Caco-2 (cell line): ENCODE measurements at regions not wholly inside any gene's neighbourhood (a gene's known extent, or its start where the extent isn't known, plus 50 kb on each side); places are given as distances from the start of the nearest gene placed in this dataset.

ENCODE experiments used
- BruUV-seq: library from RNA; stranded (reverse); fragments of 400-500 nt; replicated peaks from 2 replicates; lab custom pipeline; 2021; lab: Mats Ljungman, UMichigan
- CTCF ChIA-PET: fragments of 300-600 bp; sonication (Branson Sonifier 250); formaldehyde crosslinking; loops from one replicate; lab custom pipeline; 2022; ENCODE audit warnings: antibody characterized with exemption; lab: Charles Lee
- POLR2A ChIA-PET: fragments of 300-600 bp; sonication (Branson Sonifier 250); formaldehyde crosslinking; loops from one replicate; lab custom pipeline; 2022; ENCODE audit warnings: antibody characterized with exemption; lab: Charles Lee
- DNase-seq, 2 experiments: peaks; one replicate each; pipeline versions ENCODE4 v3.0.0 to v3.0.0-alpha.2; 2020 to 2022
- H3K27me3 ChIP-seq: replicated peaks from 2 replicates; pipeline ENCODE4 v1.6.0; 2011; ENCODE audit warnings: low read length; ENCODE audit not compliant: control insufficient read depth, insufficient read depth
- H3K36me3 ChIP-seq: 2 replicates; pipeline ENCODE4 v1.5.1; 2011; ENCODE audit warnings: low read length; ENCODE audit not compliant: control insufficient read depth, insufficient read depth
- H3K4me1 ChIP-seq: fragments of 250-450 bp; sonication (Bioruptor Pico); 2 replicates; pipeline ENCODE4 v1.5.1; 2020; ENCODE audit warnings: mild to moderate bottlenecking
- H3K4me3 ChIP-seq: 2 replicates; pipeline ENCODE4 v1.5.1; 2011; ENCODE audit warnings: low read depth, mild to moderate bottlenecking, control low read depth, low read length
- H3K9me3 ChIP-seq: fragments of 250-450 bp; sonication (Bioruptor Pico); 2 replicates; pipeline ENCODE4 v1.5.1; 2020; ENCODE audit warnings: mild to moderate bottlenecking, moderate library complexity
- H3K27ac Mint-ChIP-seq: one replicate; pipeline ENCODE4 v1.8.0; 2022; ENCODE audit warnings: mixed read lengths; ENCODE audit not compliant: unreplicated experiment
- H3K27me3 Mint-ChIP-seq: one replicate; pipeline ENCODE4 v1.8.0; 2022; ENCODE audit warnings: mixed read lengths; ENCODE audit not compliant: insufficient read depth, unreplicated experiment
- H3K36me3 Mint-ChIP-seq: one replicate; pipeline ENCODE4 v1.8.0; 2022; ENCODE audit warnings: mild to moderate bottlenecking, mixed read lengths; ENCODE audit not compliant: insufficient read depth, unreplicated experiment
- H3K4me1 Mint-ChIP-seq: one replicate; pipeline ENCODE4 v1.8.0; 2022; ENCODE audit warnings: low read depth, mixed read lengths; ENCODE audit not compliant: unreplicated experiment
- H3K4me3 Mint-ChIP-seq: one replicate; pipeline ENCODE4 v1.8.0; 2022; ENCODE audit warnings: mild to moderate bottlenecking, moderate library complexity, mixed read lengths; ENCODE audit not compliant: unreplicated experiment
- H3K9me3 Mint-ChIP-seq: one replicate; pipeline ENCODE4 v1.8.0; 2022; ENCODE audit warnings: mixed read lengths; ENCODE audit not compliant: unreplicated experiment
- intact Hi-C: fragments of 100-400 bp; cut with micrococcal nuclease; formaldehyde crosslinking; loops from one replicate; pipeline ENCODE4 v1.10.0; 2022; ENCODE audit not compliant: unreplicated experiment
- TF ChIP-seq, protein P1 (sequence below), 2 experiments: fragments of 200-600 bp in 1 of 2; IDR thresholded peaks; 1 replicate in 1 of 2; 2 replicates in 1 of 2; pipeline versions ENCODE4 v1.5.1 to v1.8.0; 2011 to 2022; ENCODE audit warnings: antibody characterized with exemption in 1 of 2, control low read depth in 1 of 2, inconsistent platforms in 1 of 2, low read depth in 1 of 2, low read length in 1 of 2, mild to moderate bottlenecking in 1 of 2, moderate library complexity in 1 of 2; ENCODE audit not compliant: insufficient read depth in 1 of 2, severe bottlenecking in 1 of 2, unreplicated experiment in 1 of 2

DNA sequence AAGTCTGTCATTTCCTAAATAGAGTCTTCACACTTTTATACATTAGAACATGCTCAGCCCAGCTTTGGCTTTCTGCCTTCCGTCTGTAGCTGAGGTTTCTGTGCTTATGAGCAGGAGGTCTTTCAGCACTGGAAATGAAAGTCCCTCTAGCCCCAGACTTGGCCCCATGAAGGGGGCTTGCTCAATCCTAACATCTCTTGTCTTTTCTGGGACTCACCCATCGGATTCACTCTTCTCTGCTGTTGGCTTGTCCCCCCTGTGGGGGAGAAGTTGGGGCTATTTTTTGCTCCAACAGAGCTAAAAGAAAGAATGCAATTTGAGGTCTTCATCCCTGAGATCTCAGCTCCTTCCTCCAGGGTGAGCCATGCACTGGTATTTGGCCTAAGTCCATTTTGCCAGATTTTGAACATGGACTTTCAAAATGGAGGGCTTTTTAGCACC is 177.7 kb downstream of the MRPL14 start:
- Mint-ChIP-seq H3K27ac (no peak overlapping the region), H3K36me3 (no peaks in the 10 kb centered on the region), H3K9me3 (peaks cover 10% of the 10 kb centered on the region), H3K4me1 (no peaks in the 10 kb centered on the region), H3K4me3 (no peak overlapping the region), H3K27me3 (no peaks in the 10 kb centered on the region)
- Histone ChIP-seq H3K4me3 (no peak overlapping the region), H3K27me3 (no peaks in the 10 kb centered on the region), H3K9me3 (no peaks in the 10 kb centered on the region), H3K36me3 (no peaks in the 10 kb centered on the region), H3K4me1 (peaks cover 3% of the 10 kb centered on the region; the same call in 1 of the 2 replicates)
- TF ChIP-seq, protein P1, sequence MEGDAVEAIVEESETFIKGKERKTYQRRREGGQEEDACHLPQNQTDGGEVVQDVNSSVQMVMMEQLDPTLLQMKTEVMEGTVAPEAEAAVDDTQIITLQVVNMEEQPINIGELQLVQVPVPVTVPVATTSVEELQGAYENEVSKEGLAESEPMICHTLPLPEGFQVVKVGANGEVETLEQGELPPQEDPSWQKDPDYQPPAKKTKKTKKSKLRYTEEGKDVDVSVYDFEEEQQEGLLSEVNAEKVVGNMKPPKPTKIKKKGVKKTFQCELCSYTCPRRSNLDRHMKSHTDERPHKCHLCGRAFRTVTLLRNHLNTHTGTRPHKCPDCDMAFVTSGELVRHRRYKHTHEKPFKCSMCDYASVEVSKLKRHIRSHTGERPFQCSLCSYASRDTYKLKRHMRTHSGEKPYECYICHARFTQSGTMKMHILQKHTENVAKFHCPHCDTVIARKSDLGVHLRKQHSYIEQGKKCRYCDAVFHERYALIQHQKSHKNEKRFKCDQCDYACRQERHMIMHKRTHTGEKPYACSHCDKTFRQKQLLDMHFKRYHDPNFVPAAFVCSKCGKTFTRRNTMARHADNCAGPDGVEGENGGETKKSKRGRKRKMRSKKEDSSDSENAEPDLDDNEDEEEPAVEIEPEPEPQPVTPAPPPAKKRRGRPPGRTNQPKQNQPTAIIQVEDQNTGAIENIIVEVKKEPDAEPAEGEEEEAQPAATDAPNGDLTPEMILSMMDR (IDR thresholded peaks at IDR 0.05; ENCODE audit: insufficient read depth in 1 of 2, low read depth in 1 of 2, low read length in 1 of 2, severe bottlenecking in 1 of 2, unreplicated experiment in 1 of 2) = no peak
- POLR2A ChIA-PET = interaction anchor here (1.6 kb wide), 1 partner anchor 23 kb away, joined by 4 read pairs; no protein-coding TSS in a partner anchor
- CTCF ChIA-PET = interaction anchor here (1.4 to 2.3 kb wide), 2 partner anchors 22 to 130 kb away, joined by 3 to 9 read pairs; no protein-coding TSS in a partner anchor
- no peak for DNase-seq
- BruUV-seq = no TSS peak
- intact Hi-C loops = no loop called here

DNA sequence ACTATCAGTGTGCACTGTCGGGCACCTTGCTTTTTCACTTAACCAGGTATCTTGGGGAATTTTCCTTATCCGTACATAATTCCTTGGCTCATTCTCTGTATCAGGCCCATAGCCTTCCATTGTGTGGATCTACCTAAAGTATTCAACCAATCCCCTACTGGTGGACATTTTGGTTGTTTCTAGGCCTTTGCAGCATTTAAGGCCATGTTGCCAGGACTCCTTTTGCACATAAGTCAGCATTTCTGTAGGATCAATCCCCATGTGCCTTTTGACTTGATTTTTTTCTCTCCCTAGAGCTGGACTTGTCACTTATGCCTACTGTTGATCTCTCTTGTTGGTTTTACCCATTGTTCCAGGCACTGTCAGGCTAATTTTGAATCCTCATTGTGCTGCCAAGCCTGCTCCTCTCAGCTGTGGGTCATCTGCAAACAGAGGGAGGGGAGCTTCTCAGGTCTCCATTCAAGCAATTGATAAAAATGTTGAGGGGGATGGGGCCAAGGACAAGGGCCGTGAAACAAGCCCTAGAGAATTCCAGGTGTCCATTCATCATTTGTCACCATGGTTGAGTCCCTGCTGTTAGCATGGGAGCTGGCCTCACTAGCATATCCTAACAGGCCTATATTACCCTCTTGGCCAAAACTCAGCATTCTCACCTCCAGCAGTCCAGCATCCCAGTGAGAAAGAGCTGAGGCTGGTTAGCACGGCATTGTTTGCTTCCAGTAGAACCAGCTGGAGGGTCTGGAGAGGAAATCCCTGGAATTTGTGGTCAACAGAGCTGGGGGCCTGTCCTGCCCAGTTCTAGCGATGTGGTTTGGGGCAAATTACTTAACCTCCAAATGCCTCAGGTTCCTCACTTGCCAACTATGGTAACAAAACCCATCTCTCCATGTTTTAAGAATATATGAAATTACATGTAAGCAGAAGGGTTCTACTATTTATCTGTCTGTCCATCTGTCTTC is 178.4 kb downstream of the MRPL14 start:
- Histone ChIP-seq H3K4me3 (no peak overlapping the region), H3K36me3 (no peaks in the 10 kb centered on the region), H3K4me1 (peaks cover 3% of the 10 kb centered on the region; the same call in 1 of the 2 replicates), H3K27me3 (no peaks in the 10 kb centered on the region), H3K9me3 (no peaks in the 10 kb centered on the region)
- Mint-ChIP-seq H3K4me1 (no peaks in the 10 kb centered on the region), H3K27ac (no peak overlapping the region), H3K27me3 (no peaks in the 10 kb centered on the region), H3K4me3 (no peak overlapping the region), H3K36me3 (no peaks in the 10 kb centered on the region), H3K9me3 (peaks cover 10% of the 10 kb centered on the region)
- no peak for DNase-seq
- POLR2A ChIA-PET = interaction anchor here (1.6 kb wide), 1 partner anchor 22 kb away, joined by 4 read pairs; no protein-coding TSS in a partner anchor
- intact Hi-C loops = no loop called here
- BruUV-seq = no TSS peak
- CTCF ChIA-PET = interaction anchor here (0.7 to 2.3 kb wide), 3 partner anchors 22 to 179 kb away, joined by 3 to 9 read pairs (median 3); partner anchors contain the start of gene VEGFA
- TF ChIP-seq, protein P1 (IDR thresholded peaks at IDR 0.05; ENCODE audit: insufficient read depth in 1 of 2, low read depth in 1 of 2, low read length in 1 of 2, severe bottlenecking in 1 of 2, unreplicated experiment in 1 of 2) = no peak

DNA sequence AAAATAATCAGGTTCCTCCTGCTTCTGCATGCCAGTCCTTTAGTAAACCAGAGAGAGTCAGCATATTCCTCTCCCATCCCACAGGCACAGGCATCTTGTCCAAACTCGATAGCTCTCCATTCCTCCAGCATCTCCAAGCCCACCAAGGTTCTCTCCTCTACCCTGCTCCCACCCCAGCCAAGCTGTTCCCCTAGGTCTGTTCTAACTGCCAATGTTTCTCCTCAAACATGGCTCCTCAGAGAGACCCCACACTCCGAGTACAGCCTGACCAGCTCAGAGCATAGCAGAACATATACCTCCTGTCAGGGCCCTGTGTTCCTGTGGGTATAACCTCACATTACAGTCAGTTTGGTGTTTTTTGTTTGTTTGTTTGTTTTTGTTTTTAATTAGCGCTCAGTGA is 177.8 kb downstream of the VEGFA start:
- H3K9me3 Mint-ChIP-seq = peaks cover 10% of the 10 kb centered on the region
- no peaks in the 10 kb centered on the region for H3K36me3 ChIP-seq
- no peaks in the 10 kb centered on the region for H3K4me1 Mint-ChIP-seq
- CTCF ChIA-PET = interaction anchor here (2.3 kb wide), 1 partner anchor 21 kb away, joined by 9 read pairs; no protein-coding TSS in a partner anchor
- H3K27me3 ChIP-seq = no peaks in the 10 kb centered on the region
- no peak overlapping the region for H3K27ac Mint-ChIP-seq
- H3K4me1 ChIP-seq = peaks cover 3% of the 10 kb centered on the region; the same call in 1 of the 2 replicates
- no peak for DNase-seq
- no peaks in the 10 kb centered on the region for H3K36me3 Mint-ChIP-seq
- H3K27me3 Mint-ChIP-seq = no peaks in the 10 kb centered on the region
- TF ChIP-seq, protein P1 (IDR thresholded peaks at IDR 0.05; ENCODE audit: insufficient read depth in 1 of 2, low read depth in 1 of 2, low read length in 1 of 2, severe bottlenecking in 1 of 2, unreplicated experiment in 1 of 2) = no peak
- H3K9me3 ChIP-seq = no peaks in the 10 kb centered on the region
- intact Hi-C loops = no loop called here
- no TSS peak for BruUV-seq
- no peak overlapping the region for H3K4me3 Mint-ChIP-seq
- no peak overlapping the region for H3K4me3 ChIP-seq
- POLR2A ChIA-PET = no interaction called here
